ENCODE measurements at regions not wholly inside any gene's neighbourhood (a gene's known extent, or its start where the extent isn't known, plus 50 kb on each side); places are given as distances from the start of the nearest gene placed in this dataset.

GRCh38 chr4:33425936-33426335 lies 2705.8 kb downstream of the PCDH7 start:
- H3K9me3 Mint-ChIP-seq = no peaks in the 10 kb centered on the region
- WGBS (ENCODE audit: extremely low coverage, insufficient read length, low lambda C conversion rate) = no CpG with 5 or more reads among the region's 1 CpG
- DNase-seq = no peak
- H2BK20ac ChIP-seq (ENCODE audit: low read depth, low read length, poor library complexity, severe bottlenecking) = no peak overlapping the region
- H3K9me3 ChIP-seq (ENCODE audit: control insufficient read depth, low read depth, low read length) = no peaks in the 10 kb centered on the region
- H3K18ac ChIP-seq (ENCODE audit: insufficient read length, low read depth, low read length) = no peak overlapping the region
- H4K8ac ChIP-seq (replicated peaks; ENCODE audit: insufficient read length, low read depth, low read length) = no peak overlapping the region
- H3K9ac ChIP-seq (ENCODE audit: extremely low read depth, insufficient read length, low read length) = no peak overlapping the region
- no peak overlapping the region for H4K91ac ChIP-seq (ENCODE audit: insufficient read length, low read depth, low read length)
- no peak overlapping the region for H4K5ac ChIP-seq (ENCODE audit: insufficient read length, low read depth, low read length)
- H3K56ac ChIP-seq (ENCODE audit: insufficient read length, low read depth, low read length) = no peak overlapping the region
- no peak overlapping the region for H2AFZ ChIP-seq (ENCODE audit: low read length)
- no peak overlapping the region for H2BK120ac ChIP-seq (ENCODE audit: low read depth, low read length, poor library complexity, severe bottlenecking)
- no peaks in the 10 kb centered on the region for H3K79me2 ChIP-seq (ENCODE audit: insufficient read depth, low read length)
- H3K79me1 ChIP-seq (ENCODE audit: insufficient read depth, low read depth, low read length, poor library complexity, severe bottlenecking) = no peaks in the 10 kb centered on the region
- no peak overlapping the region for H2BK15ac ChIP-seq (ENCODE audit: low read depth, low read length)
- no peaks in the 10 kb centered on the region for H3K27me3 Mint-ChIP-seq (ENCODE audit: low read depth)
- H3K27me3 ChIP-seq (ENCODE audit: insufficient read depth, low read length) = no peaks in the 10 kb centered on the region
- H3K14ac ChIP-seq (ENCODE audit: insufficient read depth, low read length) = no peak overlapping the region
- no peaks in the 10 kb centered on the region for H4K20me1 ChIP-seq (ENCODE audit: control insufficient read depth, insufficient read depth, insufficient read length)
- H3K36me3 Mint-ChIP-seq (ENCODE audit: insufficient read depth in 1 of 3, low read depth in 3 of 3) = no peaks in the 10 kb centered on the region
- TF ChIP-seq, protein P1, sequence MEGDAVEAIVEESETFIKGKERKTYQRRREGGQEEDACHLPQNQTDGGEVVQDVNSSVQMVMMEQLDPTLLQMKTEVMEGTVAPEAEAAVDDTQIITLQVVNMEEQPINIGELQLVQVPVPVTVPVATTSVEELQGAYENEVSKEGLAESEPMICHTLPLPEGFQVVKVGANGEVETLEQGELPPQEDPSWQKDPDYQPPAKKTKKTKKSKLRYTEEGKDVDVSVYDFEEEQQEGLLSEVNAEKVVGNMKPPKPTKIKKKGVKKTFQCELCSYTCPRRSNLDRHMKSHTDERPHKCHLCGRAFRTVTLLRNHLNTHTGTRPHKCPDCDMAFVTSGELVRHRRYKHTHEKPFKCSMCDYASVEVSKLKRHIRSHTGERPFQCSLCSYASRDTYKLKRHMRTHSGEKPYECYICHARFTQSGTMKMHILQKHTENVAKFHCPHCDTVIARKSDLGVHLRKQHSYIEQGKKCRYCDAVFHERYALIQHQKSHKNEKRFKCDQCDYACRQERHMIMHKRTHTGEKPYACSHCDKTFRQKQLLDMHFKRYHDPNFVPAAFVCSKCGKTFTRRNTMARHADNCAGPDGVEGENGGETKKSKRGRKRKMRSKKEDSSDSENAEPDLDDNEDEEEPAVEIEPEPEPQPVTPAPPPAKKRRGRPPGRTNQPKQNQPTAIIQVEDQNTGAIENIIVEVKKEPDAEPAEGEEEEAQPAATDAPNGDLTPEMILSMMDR (conservative IDR thresholded peaks at IDR 0.05) = no peak
- no peak overlapping the region for H2BK12ac ChIP-seq (ENCODE audit: insufficient read length, low read depth, low read length)
- H3K4me3 Mint-ChIP-seq = no peak overlapping the region
- no peak overlapping the region for H2BK5ac ChIP-seq (ENCODE audit: insufficient read length, low read length)
- no peak overlapping the region for H3K27ac ChIP-seq (ENCODE audit: insufficient read length, low read depth, low read length)
- H2AK5ac ChIP-seq (ENCODE audit: insufficient read length, low read length) = no peak overlapping the region
- H3T11ph ChIP-seq (ENCODE audit: low read length) = no peak overlapping the region
- H3K4me1 Mint-ChIP-seq = no peaks in the 10 kb centered on the region
- no peak overlapping the region for H3K23ac ChIP-seq (ENCODE audit: insufficient read length, low read depth, low read length)
- H3K4me1 ChIP-seq (ENCODE audit: insufficient read depth, low read length) = no peaks in the 10 kb centered on the region
- no peak overlapping the region for H3K4me2 ChIP-seq (ENCODE audit: insufficient read depth, insufficient read length, low read length)
- no peak overlapping the region for H3K27ac Mint-ChIP-seq
- H3K23me2 ChIP-seq (ENCODE audit: insufficient read length, low read depth, low read length, poor library complexity, severe bottlenecking) = no peaks in the 10 kb centered on the region
- no peak overlapping the region for H3K4ac ChIP-seq (ENCODE audit: low read depth, low read length)

Measured in H9 (cell line).